ENCODE measurements at regions not wholly inside any gene's neighbourhood (a gene's known extent, or its start where the extent isn't known, plus 50 kb on each side); places are given as distances from the start of the nearest gene placed in this dataset.
"Not testable (repeated sequence)": the region's sequence is repeated elsewhere in the genome, so short reads cannot be mapped to it uniquely, and the experiment has no call there.

DNA sequence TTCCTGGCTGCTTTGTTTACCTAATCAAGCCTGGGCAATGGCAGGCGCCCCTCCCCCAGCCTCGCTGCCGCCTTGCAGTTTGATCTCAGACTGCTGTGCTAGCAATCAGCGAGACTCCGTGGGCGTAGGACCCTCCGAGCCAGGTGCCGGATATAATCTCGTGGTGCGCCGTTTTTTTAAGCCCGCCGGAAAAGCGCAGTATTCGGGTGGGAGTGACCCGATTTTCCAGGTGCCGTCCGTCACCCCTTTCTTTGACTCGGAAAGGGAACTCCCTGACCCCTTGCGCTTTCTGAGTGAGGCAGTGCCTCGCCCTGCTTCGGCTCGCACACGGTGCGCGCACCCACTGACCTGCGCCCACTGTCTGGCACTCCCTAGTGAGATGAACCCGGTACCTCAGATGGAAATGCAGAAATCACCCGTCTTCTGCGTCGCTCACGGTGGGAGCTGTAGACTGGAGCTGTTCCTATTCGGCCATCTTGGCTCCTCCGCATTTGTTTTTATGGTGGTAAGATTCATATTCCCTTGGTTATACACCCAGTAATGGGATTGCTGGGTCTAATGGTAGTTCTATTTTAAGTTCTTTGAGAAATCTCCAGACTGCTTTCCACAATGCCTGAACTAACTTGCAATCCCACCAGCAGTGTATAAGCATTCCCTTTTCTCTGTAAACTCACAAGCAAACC is 652.1 kb upstream of the LRFN5 start:
- TF ChIP-seq, protein P1, sequence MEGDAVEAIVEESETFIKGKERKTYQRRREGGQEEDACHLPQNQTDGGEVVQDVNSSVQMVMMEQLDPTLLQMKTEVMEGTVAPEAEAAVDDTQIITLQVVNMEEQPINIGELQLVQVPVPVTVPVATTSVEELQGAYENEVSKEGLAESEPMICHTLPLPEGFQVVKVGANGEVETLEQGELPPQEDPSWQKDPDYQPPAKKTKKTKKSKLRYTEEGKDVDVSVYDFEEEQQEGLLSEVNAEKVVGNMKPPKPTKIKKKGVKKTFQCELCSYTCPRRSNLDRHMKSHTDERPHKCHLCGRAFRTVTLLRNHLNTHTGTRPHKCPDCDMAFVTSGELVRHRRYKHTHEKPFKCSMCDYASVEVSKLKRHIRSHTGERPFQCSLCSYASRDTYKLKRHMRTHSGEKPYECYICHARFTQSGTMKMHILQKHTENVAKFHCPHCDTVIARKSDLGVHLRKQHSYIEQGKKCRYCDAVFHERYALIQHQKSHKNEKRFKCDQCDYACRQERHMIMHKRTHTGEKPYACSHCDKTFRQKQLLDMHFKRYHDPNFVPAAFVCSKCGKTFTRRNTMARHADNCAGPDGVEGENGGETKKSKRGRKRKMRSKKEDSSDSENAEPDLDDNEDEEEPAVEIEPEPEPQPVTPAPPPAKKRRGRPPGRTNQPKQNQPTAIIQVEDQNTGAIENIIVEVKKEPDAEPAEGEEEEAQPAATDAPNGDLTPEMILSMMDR (IDR thresholded peaks at IDR 0.05 in 8 of 11, conservative IDR thresholded peaks at IDR 0.05 in 3 of 11) = not testable (repeated sequence)
- not testable (repeated sequence) for TF ChIP-seq POLR2AphosphoS5, POLR2A (IDR thresholded peaks at IDR 0.05)
